GM23248 (cell line): ENCODE measurements at regions not wholly inside any gene's neighbourhood (a gene's known extent, or its start where the extent isn't known, plus 50 kb on each side); places are given as distances from the start of the nearest gene placed in this dataset.

Source experiments
- DNase-seq: peaks from one replicate; pipeline ENCODE4 v3.0.0-alpha.2; 2015
- H2AFZ ChIP-seq: fragments of 200-600 bp; sonication (generic); 2 replicates; pipeline ENCODE4 v1.6.1; 2016; ENCODE audit warnings: antibody characterized with exemption
- H3F3A ChIP-seq: fragments of 200-600 bp; sonication (generic); 2 replicates; pipeline ENCODE4 v1.6.1; 2016; ENCODE audit warnings: mild to moderate bottlenecking, antibody characterized with exemption, mixed run types; ENCODE audit not compliant: insufficient read depth
- H3K27ac ChIP-seq: fragments of 200-600 bp; sonication (generic); 2 replicates; pipeline ENCODE4 v1.5.1; 2016; ENCODE audit warnings: mild to moderate bottlenecking
- H3K27me3 ChIP-seq: fragments of 200-600 bp; sonication (generic); replicated peaks from 2 replicates; pipeline ENCODE4 v1.6.1; 2016; ENCODE audit warnings: mild to moderate bottlenecking; ENCODE audit not compliant: insufficient read depth
- H3K36me3 ChIP-seq: fragments of 200-600 bp; sonication (generic); 2 replicates; pipeline ENCODE4 v1.6.1; 2016; ENCODE audit warnings: low read depth, mild to moderate bottlenecking
- H3K4me1 ChIP-seq: fragments of 200-600 bp; sonication (generic); 2 replicates; pipeline ENCODE4 v1.6.1; 2016; ENCODE audit warnings: mild to moderate bottlenecking; ENCODE audit not compliant: insufficient read depth
- H3K4me2 ChIP-seq: fragments of 200-600 bp; sonication (generic); one replicate; pipeline ENCODE4 v1.6.1; 2016; ENCODE audit warnings: mild to moderate bottlenecking; ENCODE audit not compliant: unreplicated experiment
- H3K4me3 ChIP-seq: fragments of 200-600 bp; sonication (generic); 2 replicates; pipeline ENCODE4 v1.5.1; 2016; ENCODE audit warnings: mild to moderate bottlenecking
- H3K79me2 ChIP-seq: fragments of 200-600 bp; sonication (generic); 2 replicates; pipeline ENCODE4 v1.6.1; 2016; ENCODE audit warnings: mild to moderate bottlenecking; ENCODE audit not compliant: insufficient read depth
- H3K9ac ChIP-seq: fragments of 200-600 bp; sonication (generic); 2 replicates; pipeline ENCODE4 v1.6.1; 2016; ENCODE audit warnings: mild to moderate bottlenecking
- H3K9me2 ChIP-seq: fragments of 200-600 bp; sonication (generic); 2 replicates; pipeline ENCODE4 v1.6.1; 2016; ENCODE audit warnings: mixed run types, mild to moderate bottlenecking, moderate library complexity; ENCODE audit not compliant: insufficient read depth
- H3K9me3 ChIP-seq: fragments of 200-600 bp; sonication (generic); one replicate; pipeline ENCODE4 v1.6.1; 2017; ENCODE audit warnings: low read depth
- H4K20me1 ChIP-seq: fragments of 200-600 bp; sonication (generic); 2 replicates; pipeline ENCODE4 v1.6.0; 2016; ENCODE audit not compliant: insufficient read depth
- EZH2 ChIP-seq: fragments of 200-600 bp; sonication (generic); IDR thresholded peaks from 2 replicates; pipeline ENCODE4 v1.6.1; 2018; ENCODE audit warnings: antibody characterized with exemption, mild to moderate bottlenecking; ENCODE audit not compliant: insufficient read depth, poor library complexity, severe bottlenecking
- EZH2phosphoT487 ChIP-seq: fragments of 200-600 bp; sonication (generic); IDR thresholded peaks from 2 replicates; pipeline ENCODE4 v1.6.1; 2018; ENCODE audit warnings: antibody characterized with exemption, moderate library complexity, mild to moderate bottlenecking, low read depth; ENCODE audit not compliant: insufficient read depth
- WGBS, 2 experiments: methylation state at CpG; one replicate each; pipeline ENCODE4 v1.1.6; 2015 to 2017; ENCODE audit warnings: low lambda C conversion rate in 2 of 2, low coverage in 1 of 2; ENCODE audit errors: missing lambda C conversion rate in 2 of 2; 5-methylcytosine and 5-hydroxymethylcytosine counted together
- in situ Hi-C: fragments of 300-500 bp; cut with MboI; formaldehyde crosslinking; loops from 2 replicates; pipeline ENCODE4 v1.15.0; 2020

DNA sequence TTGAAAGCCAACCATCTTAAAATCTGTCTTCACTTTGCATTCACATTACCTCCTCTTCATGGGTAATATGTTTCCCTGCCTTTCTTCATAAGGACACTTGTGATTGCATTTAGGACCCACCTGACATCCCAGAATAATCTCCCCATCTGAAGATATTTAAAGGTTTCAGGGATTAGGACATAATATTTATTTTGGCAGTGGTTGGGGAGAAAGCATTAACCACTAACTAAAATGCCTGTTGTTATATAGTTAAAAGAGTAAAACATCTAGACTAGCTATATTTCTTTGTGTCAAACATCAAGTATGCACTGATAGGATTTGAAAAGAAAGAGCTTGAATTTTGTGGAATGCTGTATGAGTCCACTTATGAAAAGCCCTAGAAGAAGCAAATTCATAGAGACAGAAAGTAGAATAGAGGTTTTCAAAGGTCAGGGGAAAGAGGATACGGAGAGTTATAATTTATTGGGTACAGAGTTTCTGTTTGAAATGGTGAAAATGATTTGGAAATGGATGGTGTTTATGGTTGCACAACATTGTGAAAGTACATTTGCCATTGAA, 457.7 kb upstream of the SPRY2 start:
- WGBS, 2 experiments, result 34 to 41% methylated on average over 1 of the region's 1 CpG

DNA sequence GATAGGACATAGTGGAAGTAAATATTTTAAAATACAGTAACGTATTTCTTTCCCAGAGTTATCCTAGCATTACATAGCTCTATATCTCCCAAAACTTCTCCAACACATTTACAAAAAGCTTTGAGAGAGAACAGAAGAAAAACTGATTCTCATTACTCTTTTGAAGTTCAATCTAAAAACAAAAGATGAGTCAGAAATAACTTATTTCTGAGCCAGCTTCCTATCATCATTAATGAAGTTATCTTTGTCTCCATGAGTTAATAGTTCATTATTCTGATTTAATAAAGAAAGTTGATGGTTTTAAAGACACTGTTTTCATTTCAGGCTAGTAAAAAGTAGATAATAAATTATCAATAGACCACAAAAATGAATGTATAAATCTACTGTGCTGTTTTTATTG, 446.7 kb upstream of the SPRY2 start:
- DNase-seq, result no peak
- in situ Hi-C loops, result no loop called here
- H2AFZ ChIP-seq, result no peak overlapping the region
- no peak overlapping the region for H3K4me3 ChIP-seq
- no peak overlapping the region for H3K4me2 ChIP-seq
- H3K79me2 ChIP-seq, result no peaks in the 10 kb centered on the region
- H3F3A ChIP-seq, result no peaks in the 10 kb centered on the region
- H4K20me1 ChIP-seq, result no peaks in the 10 kb centered on the region
- no peaks in the 10 kb centered on the region for H3K9me3 ChIP-seq
- WGBS, 2 experiments, result 13 to 28% methylated on average over 1 of the region's 1 CpG
- H3K27ac ChIP-seq, result no peak overlapping the region
- H3K36me3 ChIP-seq, result no peaks in the 10 kb centered on the region
- TF ChIP-seq EZH2phosphoT487 (no peak), EZH2 (no peak)
- no peaks in the 10 kb centered on the region for H3K27me3 ChIP-seq
- no peak overlapping the region for H3K9ac ChIP-seq
- no peaks in the 10 kb centered on the region for H3K4me1 ChIP-seq
- no peaks in the 10 kb centered on the region for H3K9me2 ChIP-seq

More for the DNA sequence above, 457.7 kb upstream of the SPRY2 start:
- in situ Hi-C loops, result no loop called here
- Histone ChIP-seq H3K9me3 (no peaks in the 10 kb centered on the region), H2AFZ (no peak overlapping the region), H3K4me1 (no peaks in the 10 kb centered on the region), H3K9ac (no peak overlapping the region), H3K36me3 (no peaks in the 10 kb centered on the region), H3F3A (no peaks in the 10 kb centered on the region), H3K4me2 (no peak overlapping the region), H3K9me2 (no peaks in the 10 kb centered on the region), H3K27ac (no peak overlapping the region), H3K27me3 (no peaks in the 10 kb centered on the region), H4K20me1 (no peaks in the 10 kb centered on the region), H3K4me3 (no peak overlapping the region), H3K79me2 (no peaks in the 10 kb centered on the region)
- no peak for DNase-seq
- TF ChIP-seq EZH2, result no peak
- TF ChIP-seq EZH2phosphoT487, result no peak

DNA sequence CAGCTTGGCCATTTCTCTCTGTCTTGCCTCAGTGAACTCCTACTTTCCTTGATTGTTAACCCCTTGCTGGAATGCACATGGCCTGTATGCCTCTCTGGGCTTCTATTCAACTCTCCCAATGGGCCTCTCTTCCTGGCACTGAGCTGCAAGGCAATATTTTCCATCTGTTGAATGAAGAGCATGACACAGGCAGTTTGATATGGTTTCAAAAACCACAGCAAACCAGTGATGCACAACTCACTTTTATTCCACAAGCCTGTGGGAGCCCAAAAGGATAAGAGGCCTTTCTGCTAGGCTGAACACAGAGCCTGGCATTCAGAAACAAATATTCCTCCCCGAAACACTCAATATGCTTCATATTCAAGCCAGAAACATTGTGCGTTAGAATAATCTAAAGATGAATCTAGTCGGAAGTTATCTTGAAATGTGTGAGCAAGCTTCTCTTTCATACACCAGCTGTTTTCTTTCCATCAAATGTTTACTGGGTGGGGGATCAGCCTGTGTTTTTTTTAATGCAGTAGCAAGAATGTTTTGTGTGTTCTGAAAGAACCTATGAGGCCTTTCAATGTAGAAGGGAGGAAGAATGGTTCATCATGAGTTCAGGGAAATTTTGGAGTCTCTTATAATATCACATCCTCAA, 443.1 kb upstream of the SPRY2 start:
- Histone ChIP-seq H3K4me2 (no peak overlapping the region), H3K79me2 (no peaks in the 10 kb centered on the region), H3K9me3 (no peaks in the 10 kb centered on the region), H3K9me2 (no peaks in the 10 kb centered on the region), H4K20me1 (no peaks in the 10 kb centered on the region), H3F3A (no peaks in the 10 kb centered on the region), H3K27me3 (no peaks in the 10 kb centered on the region), H3K9ac (no peak overlapping the region), H3K4me1 (no peaks in the 10 kb centered on the region), H3K4me3 (no peak overlapping the region), H3K36me3 (no peaks in the 10 kb centered on the region), H3K27ac (no peak overlapping the region), H2AFZ (no peak overlapping the region)
- TF ChIP-seq EZH2phosphoT487 (no peak), EZH2 (no peak)
- in situ Hi-C loops, result no loop called here
- no peak for DNase-seq
- WGBS, 2 experiments, result 59 to 65% methylated on average over 3 of the region's 3 CpGs

DNA sequence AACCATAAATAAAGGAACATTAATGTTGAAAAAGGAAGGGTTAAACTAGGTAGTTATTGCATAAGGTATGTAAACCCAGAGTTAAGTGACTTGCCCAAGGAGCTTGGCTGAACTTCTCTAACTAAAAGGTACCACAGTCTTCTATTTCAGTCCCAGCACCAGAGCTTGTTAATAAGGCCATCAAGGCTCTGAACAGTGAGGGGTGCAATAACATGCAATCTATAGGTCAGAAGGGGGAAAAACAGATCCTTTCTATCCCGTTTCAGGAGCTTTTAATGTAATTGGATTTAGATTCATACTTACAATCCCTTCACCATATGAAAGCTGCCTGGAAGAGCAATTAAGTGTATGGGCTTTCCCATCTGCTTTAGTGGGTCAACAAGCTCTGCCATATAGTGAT, 441.5 kb upstream of the SPRY2 start:
- Histone ChIP-seq H3K27ac (no peak overlapping the region), H2AFZ (no peak overlapping the region), H4K20me1 (no peaks in the 10 kb centered on the region), H3K4me3 (no peak overlapping the region), H3K4me1 (no peaks in the 10 kb centered on the region), H3K79me2 (no peaks in the 10 kb centered on the region), H3K9ac (no peak overlapping the region), H3K9me2 (no peaks in the 10 kb centered on the region), H3K9me3 (no peaks in the 10 kb centered on the region), H3K4me2 (no peak overlapping the region), H3K27me3 (no peaks in the 10 kb centered on the region), H3F3A (no peaks in the 10 kb centered on the region), H3K36me3 (no peaks in the 10 kb centered on the region)
- TF ChIP-seq EZH2, result no peak
- no peak for TF ChIP-seq EZH2phosphoT487
- DNase-seq, result no peak
- 5 to 7% methylated on average over 1 of the region's 1 CpG for WGBS, 2 experiments
- in situ Hi-C loops, result no loop called here

DNA sequence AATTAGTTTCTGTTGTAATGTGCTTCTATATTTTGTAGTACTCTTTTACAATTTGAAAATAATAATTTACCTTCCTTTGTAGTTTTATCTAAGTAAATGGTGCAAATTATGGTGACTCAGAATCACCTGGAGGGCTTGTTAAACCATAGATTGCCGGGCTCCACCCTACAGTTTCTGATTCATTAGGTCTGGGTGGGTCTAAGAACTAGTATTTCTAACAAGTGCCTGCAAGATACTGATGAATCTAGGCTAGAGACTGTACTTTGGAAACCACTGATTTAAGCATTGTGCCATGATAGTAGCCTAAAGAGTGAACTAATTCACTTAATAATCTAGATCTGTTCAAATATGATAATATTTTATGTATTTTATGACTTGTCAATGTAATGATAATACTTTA, 437.4 kb upstream of the SPRY2 start:
- Histone ChIP-seq H3K9me2 (no peaks in the 10 kb centered on the region), H2AFZ (no peak overlapping the region), H3K4me2 (no peak overlapping the region), H3K79me2 (no peaks in the 10 kb centered on the region), H3K9me3 (no peaks in the 10 kb centered on the region), H3K36me3 (no peaks in the 10 kb centered on the region), H3K27ac (no peak overlapping the region), H3K4me3 (no peak overlapping the region), H3K4me1 (no peaks in the 10 kb centered on the region), H3K9ac (no peak overlapping the region), H3K27me3 (no peaks in the 10 kb centered on the region), H3F3A (no peaks in the 10 kb centered on the region), H4K20me1 (no peaks in the 10 kb centered on the region)
- TF ChIP-seq EZH2, result no peak
- no peak for TF ChIP-seq EZH2phosphoT487
- in situ Hi-C loops, result no loop called here
- 6 to 8% methylated on average over 1 of the region's 1 CpG for WGBS, 2 experiments
- DNase-seq, result no peak
